ENCODE measurements at regions not wholly inside any gene's neighbourhood (a gene's known extent, or its start where the extent isn't known, plus 50 kb on each side); places are given as distances from the start of the nearest gene placed in this dataset.

DNA sequence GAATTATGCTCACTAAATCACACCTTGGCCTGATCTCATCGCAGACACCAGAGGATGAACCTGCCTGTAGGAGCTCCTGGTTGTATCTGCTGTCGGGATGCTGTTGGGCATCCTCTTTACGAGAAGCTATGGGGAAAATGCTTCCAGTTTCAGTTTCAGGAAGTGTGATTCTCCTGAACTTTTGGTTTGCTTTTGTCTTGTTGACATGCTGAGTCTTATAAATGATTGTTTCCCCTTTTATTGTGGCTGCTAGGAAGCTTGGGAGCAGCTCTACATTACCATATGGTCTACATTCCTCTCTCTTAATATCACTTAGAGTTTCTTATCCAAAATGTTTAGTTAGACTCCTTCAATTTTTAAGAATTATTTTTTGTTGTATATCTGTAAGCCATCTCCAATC, 227.5 kb downstream of the MTX2 start:
- DNase-seq (ENCODE audit: low read depth, low spot score), result no peak
- in situ Hi-C loops (cut with HindIII; ENCODE audit: low pct_unique_long_range_greater_than_20kb, low sequenced_read_pairs) (no loop called here), intact Hi-C loops (cut with micrococcal nuclease; ENCODE audit: unreplicated experiment) (no loop called here)
- Histone ChIP-seq H3K4me3 (ENCODE audit: low read depth in 2 of 2, low read length in 2 of 2) (no peak overlapping the region), H3K27me3 (ENCODE audit: control insufficient read depth, insufficient read depth, low read length) (no peaks in the 10 kb centered on the region), H3K9me3 (ENCODE audit: control insufficient read depth, insufficient read depth, low read depth, low read length) (no peaks in the 10 kb centered on the region), H3K4me1 (ENCODE audit: control insufficient read depth, insufficient read depth, low read length) (no peaks in the 10 kb centered on the region), H3K36me3 (ENCODE audit: control insufficient read depth, insufficient read depth, low read length) (no peaks in the 10 kb centered on the region), H3K27ac (ENCODE audit: low read length) (no peak overlapping the region)
- POLR2A ChIA-PET, result interaction anchor here (0.5 to 0.6 kb wide), 2 partner anchors 128 to 228 kb away, joined by 3 to 4 read pairs; partner anchors contain the start of gene MTX2
- TF ChIP-seq POLR2AphosphoS5 (IDR thresholded peaks at IDR 0.05; ENCODE audit: low read depth, low read length), result no peak
- TF ChIP-seq SIN3A (IDR thresholded peaks at IDR 0.05; ENCODE audit: borderline replicate concordance, insufficient read depth, low read depth, low read length), result no peak
- TF ChIP-seq TCF7L2 (IDR thresholded peaks at IDR 0.05; ENCODE audit: low read depth, low read length), result no peak
- TF ChIP-seq, protein P1, sequence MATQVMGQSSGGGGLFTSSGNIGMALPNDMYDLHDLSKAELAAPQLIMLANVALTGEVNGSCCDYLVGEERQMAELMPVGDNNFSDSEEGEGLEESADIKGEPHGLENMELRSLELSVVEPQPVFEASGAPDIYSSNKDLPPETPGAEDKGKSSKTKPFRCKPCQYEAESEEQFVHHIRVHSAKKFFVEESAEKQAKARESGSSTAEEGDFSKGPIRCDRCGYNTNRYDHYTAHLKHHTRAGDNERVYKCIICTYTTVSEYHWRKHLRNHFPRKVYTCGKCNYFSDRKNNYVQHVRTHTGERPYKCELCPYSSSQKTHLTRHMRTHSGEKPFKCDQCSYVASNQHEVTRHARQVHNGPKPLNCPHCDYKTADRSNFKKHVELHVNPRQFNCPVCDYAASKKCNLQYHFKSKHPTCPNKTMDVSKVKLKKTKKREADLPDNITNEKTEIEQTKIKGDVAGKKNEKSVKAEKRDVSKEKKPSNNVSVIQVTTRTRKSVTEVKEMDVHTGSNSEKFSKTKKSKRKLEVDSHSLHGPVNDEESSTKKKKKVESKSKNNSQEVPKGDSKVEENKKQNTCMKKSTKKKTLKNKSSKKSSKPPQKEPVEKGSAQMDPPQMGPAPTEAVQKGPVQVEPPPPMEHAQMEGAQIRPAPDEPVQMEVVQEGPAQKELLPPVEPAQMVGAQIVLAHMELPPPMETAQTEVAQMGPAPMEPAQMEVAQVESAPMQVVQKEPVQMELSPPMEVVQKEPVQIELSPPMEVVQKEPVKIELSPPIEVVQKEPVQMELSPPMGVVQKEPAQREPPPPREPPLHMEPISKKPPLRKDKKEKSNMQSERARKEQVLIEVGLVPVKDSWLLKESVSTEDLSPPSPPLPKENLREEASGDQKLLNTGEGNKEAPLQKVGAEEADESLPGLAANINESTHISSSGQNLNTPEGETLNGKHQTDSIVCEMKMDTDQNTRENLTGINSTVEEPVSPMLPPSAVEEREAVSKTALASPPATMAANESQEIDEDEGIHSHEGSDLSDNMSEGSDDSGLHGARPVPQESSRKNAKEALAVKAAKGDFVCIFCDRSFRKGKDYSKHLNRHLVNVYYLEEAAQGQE (IDR thresholded peaks at IDR 0.05; ENCODE audit: insufficient read depth in 1 of 2, low read depth in 2 of 2, low read length in 1 of 2), result no peak
- no peak for TF ChIP-seq CTCF (IDR thresholded peaks at IDR 0.05)
- BruUV-seq (replicated peaks), result no TSS peak
- CTCF ChIA-PET, result no interaction called here
- ATAC-seq, result no peak

GRCh38 chr2:176500901-176501300, 231.7 kb downstream of the MTX2 start:
- no peaks in the 10 kb centered on the region for H3K9me3 ChIP-seq (ENCODE audit: control insufficient read depth, insufficient read depth, low read depth, low read length)
- H3K27me3 ChIP-seq (ENCODE audit: control insufficient read depth, insufficient read depth, low read length), result no peaks in the 10 kb centered on the region
- H3K36me3 ChIP-seq (ENCODE audit: control insufficient read depth, insufficient read depth, low read length), result no peaks in the 10 kb centered on the region
- ChIA-PET POLR2A (no interaction called here), CTCF (no interaction called here)
- H3K27ac ChIP-seq (ENCODE audit: low read length), result no peak overlapping the region
- H3K4me1 ChIP-seq (ENCODE audit: control insufficient read depth, insufficient read depth, low read length), result no peaks in the 10 kb centered on the region
- in situ Hi-C loops (cut with HindIII; ENCODE audit: low pct_unique_long_range_greater_than_20kb, low sequenced_read_pairs) (no loop called here), intact Hi-C loops (cut with micrococcal nuclease; ENCODE audit: unreplicated experiment) (no loop called here)
- ATAC-seq (no peak), DNase-seq (ENCODE audit: low read depth, low spot score) (no peak)
- TF ChIP-seq TCF7L2 (IDR thresholded peaks at IDR 0.05; ENCODE audit: low read depth, low read length) (no peak), SIN3A (IDR thresholded peaks at IDR 0.05; ENCODE audit: borderline replicate concordance, insufficient read depth, low read depth, low read length) (no peak), POLR2AphosphoS5 (IDR thresholded peaks at IDR 0.05; ENCODE audit: low read depth, low read length) (no peak)
- TF ChIP-seq, protein P1 (IDR thresholded peaks at IDR 0.05; ENCODE audit: insufficient read depth in 1 of 2, low read depth in 2 of 2, low read length in 1 of 2), result no peak
- no peak overlapping the region for H3K4me3 ChIP-seq (ENCODE audit: low read depth in 2 of 2, low read length in 2 of 2)
- no TSS peak for BruUV-seq (replicated peaks)
